Caco-2 (cell line): ENCODE measurements at regions not wholly inside any gene's neighbourhood (a gene's known extent, or its start where the extent isn't known, plus 50 kb on each side); places are given as distances from the start of the nearest gene placed in this dataset.

Experiments
- BruUV-seq: library from RNA; stranded (reverse); fragments of 400-500 nt; replicated peaks from 2 replicates; lab custom pipeline; 2021; lab: Mats Ljungman, UMichigan
- CTCF ChIA-PET: fragments of 300-600 bp; sonication (Branson Sonifier 250); formaldehyde crosslinking; loops from one replicate; lab custom pipeline; 2022; ENCODE audit warnings: antibody characterized with exemption; lab: Charles Lee
- POLR2A ChIA-PET: fragments of 300-600 bp; sonication (Branson Sonifier 250); formaldehyde crosslinking; loops from one replicate; lab custom pipeline; 2022; ENCODE audit warnings: antibody characterized with exemption; lab: Charles Lee
- DNase-seq, 2 experiments: peaks; one replicate each; pipeline versions ENCODE4 v3.0.0 to v3.0.0-alpha.2; 2020 to 2022
- H3K27me3 ChIP-seq: replicated peaks from 2 replicates; pipeline ENCODE4 v1.6.0; 2011; ENCODE audit warnings: low read length; ENCODE audit not compliant: control insufficient read depth, insufficient read depth
- H3K36me3 ChIP-seq: 2 replicates; pipeline ENCODE4 v1.5.1; 2011; ENCODE audit warnings: low read length; ENCODE audit not compliant: control insufficient read depth, insufficient read depth
- H3K4me1 ChIP-seq: fragments of 250-450 bp; sonication (Bioruptor Pico); 2 replicates; pipeline ENCODE4 v1.5.1; 2020; ENCODE audit warnings: mild to moderate bottlenecking
- H3K4me3 ChIP-seq: 2 replicates; pipeline ENCODE4 v1.5.1; 2011; ENCODE audit warnings: low read depth, mild to moderate bottlenecking, control low read depth, low read length
- H3K9me3 ChIP-seq: fragments of 250-450 bp; sonication (Bioruptor Pico); 2 replicates; pipeline ENCODE4 v1.5.1; 2020; ENCODE audit warnings: mild to moderate bottlenecking, moderate library complexity
- H3K27ac Mint-ChIP-seq: one replicate; pipeline ENCODE4 v1.8.0; 2022; ENCODE audit warnings: mixed read lengths; ENCODE audit not compliant: unreplicated experiment
- H3K27me3 Mint-ChIP-seq: one replicate; pipeline ENCODE4 v1.8.0; 2022; ENCODE audit warnings: mixed read lengths; ENCODE audit not compliant: insufficient read depth, unreplicated experiment
- H3K36me3 Mint-ChIP-seq: one replicate; pipeline ENCODE4 v1.8.0; 2022; ENCODE audit warnings: mild to moderate bottlenecking, mixed read lengths; ENCODE audit not compliant: insufficient read depth, unreplicated experiment
- H3K4me1 Mint-ChIP-seq: one replicate; pipeline ENCODE4 v1.8.0; 2022; ENCODE audit warnings: low read depth, mixed read lengths; ENCODE audit not compliant: unreplicated experiment
- H3K4me3 Mint-ChIP-seq: one replicate; pipeline ENCODE4 v1.8.0; 2022; ENCODE audit warnings: mild to moderate bottlenecking, moderate library complexity, mixed read lengths; ENCODE audit not compliant: unreplicated experiment
- H3K9me3 Mint-ChIP-seq: one replicate; pipeline ENCODE4 v1.8.0; 2022; ENCODE audit warnings: mixed read lengths; ENCODE audit not compliant: unreplicated experiment
- intact Hi-C: fragments of 100-400 bp; cut with micrococcal nuclease; formaldehyde crosslinking; loops from one replicate; pipeline ENCODE4 v1.10.0; 2022; ENCODE audit not compliant: unreplicated experiment
- TF ChIP-seq, protein P1 (sequence below), 2 experiments: fragments of 200-600 bp in 1 of 2; IDR thresholded peaks; 1 replicate in 1 of 2; 2 replicates in 1 of 2; pipeline versions ENCODE4 v1.5.1 to v1.8.0; 2011 to 2022; ENCODE audit warnings: antibody characterized with exemption in 1 of 2, control low read depth in 1 of 2, inconsistent platforms in 1 of 2, low read depth in 1 of 2, low read length in 1 of 2, mild to moderate bottlenecking in 1 of 2, moderate library complexity in 1 of 2; ENCODE audit not compliant: insufficient read depth in 1 of 2, severe bottlenecking in 1 of 2, unreplicated experiment in 1 of 2

DNA sequence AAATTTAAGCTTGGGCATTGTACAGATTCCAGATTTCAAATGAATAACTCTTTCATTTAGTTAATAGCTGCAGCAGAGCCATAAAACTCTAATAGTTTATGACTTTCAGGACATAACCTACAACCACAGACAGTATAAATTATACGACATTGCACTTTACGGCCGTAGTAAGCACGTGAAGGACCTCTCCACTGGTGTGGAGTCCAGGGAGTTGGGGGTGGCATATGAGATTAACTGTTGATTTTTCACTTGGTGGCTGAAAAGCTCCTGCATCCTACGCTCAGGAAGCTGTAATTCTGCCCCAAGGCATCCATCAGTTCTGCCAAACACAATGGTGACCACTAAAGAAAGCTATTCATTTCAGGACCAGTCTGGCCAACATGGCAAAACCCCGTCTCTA, 376.2 kb downstream of the SOX11 start:
- no peaks in the 10 kb centered on the region for H3K36me3 Mint-ChIP-seq
- H3K9me3 Mint-ChIP-seq = no peaks in the 10 kb centered on the region
- CTCF ChIA-PET = no interaction called here

GRCh38 chr2:6069381-6069780, 377.2 kb downstream of the SOX11 start:
- Mint-ChIP-seq H3K27ac (no peak overlapping the region), H3K4me3 (no peak overlapping the region), H3K4me1 (no peaks in the 10 kb centered on the region), H3K36me3 (no peaks in the 10 kb centered on the region), H3K27me3 (no peaks in the 10 kb centered on the region), H3K9me3 (no peaks in the 10 kb centered on the region)
- H3K9me3 ChIP-seq = no peaks in the 10 kb centered on the region
- TF ChIP-seq, protein P1, sequence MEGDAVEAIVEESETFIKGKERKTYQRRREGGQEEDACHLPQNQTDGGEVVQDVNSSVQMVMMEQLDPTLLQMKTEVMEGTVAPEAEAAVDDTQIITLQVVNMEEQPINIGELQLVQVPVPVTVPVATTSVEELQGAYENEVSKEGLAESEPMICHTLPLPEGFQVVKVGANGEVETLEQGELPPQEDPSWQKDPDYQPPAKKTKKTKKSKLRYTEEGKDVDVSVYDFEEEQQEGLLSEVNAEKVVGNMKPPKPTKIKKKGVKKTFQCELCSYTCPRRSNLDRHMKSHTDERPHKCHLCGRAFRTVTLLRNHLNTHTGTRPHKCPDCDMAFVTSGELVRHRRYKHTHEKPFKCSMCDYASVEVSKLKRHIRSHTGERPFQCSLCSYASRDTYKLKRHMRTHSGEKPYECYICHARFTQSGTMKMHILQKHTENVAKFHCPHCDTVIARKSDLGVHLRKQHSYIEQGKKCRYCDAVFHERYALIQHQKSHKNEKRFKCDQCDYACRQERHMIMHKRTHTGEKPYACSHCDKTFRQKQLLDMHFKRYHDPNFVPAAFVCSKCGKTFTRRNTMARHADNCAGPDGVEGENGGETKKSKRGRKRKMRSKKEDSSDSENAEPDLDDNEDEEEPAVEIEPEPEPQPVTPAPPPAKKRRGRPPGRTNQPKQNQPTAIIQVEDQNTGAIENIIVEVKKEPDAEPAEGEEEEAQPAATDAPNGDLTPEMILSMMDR (IDR thresholded peaks at IDR 0.05; ENCODE audit: insufficient read depth in 1 of 2, low read depth in 1 of 2, low read length in 1 of 2, severe bottlenecking in 1 of 2, unreplicated experiment in 1 of 2) = no peak
- no peak overlapping the region for H3K4me3 ChIP-seq
- no peaks in the 10 kb centered on the region for H3K4me1 ChIP-seq
- H3K27me3 ChIP-seq = no peaks in the 10 kb centered on the region
- intact Hi-C loops = no loop called here
- H3K36me3 ChIP-seq = no peaks in the 10 kb centered on the region
- ChIA-PET POLR2A (no interaction called here), CTCF (no interaction called here)
- no TSS peak for BruUV-seq
- DNase-seq = no peak

More for the DNA sequence above, 376.2 kb downstream of the SOX11 start:
- TF ChIP-seq, protein P1 (IDR thresholded peaks at IDR 0.05; ENCODE audit: insufficient read depth in 1 of 2, low read depth in 1 of 2, low read length in 1 of 2, severe bottlenecking in 1 of 2, unreplicated experiment in 1 of 2) = no peak
- DNase-seq = no peak
- Histone ChIP-seq H3K4me1 (no peaks in the 10 kb centered on the region), H3K4me3 (no peak overlapping the region), H3K36me3 (no peaks in the 10 kb centered on the region), H3K9me3 (no peaks in the 10 kb centered on the region), H3K27me3 (no peaks in the 10 kb centered on the region)
- Mint-ChIP-seq H3K27me3 (no peaks in the 10 kb centered on the region), H3K27ac (no peak overlapping the region), H3K4me1 (no peaks in the 10 kb centered on the region), H3K4me3 (no peak overlapping the region)
- POLR2A ChIA-PET = no interaction called here
- no TSS peak for BruUV-seq
- intact Hi-C loops = no loop called here

- no peaks in the 10 kb centered on the region for H3K4me1 Mint-ChIP-seq
- no peaks in the 10 kb centered on the region for H3K36me3 Mint-ChIP-seq
- Histone ChIP-seq H3K9me3 (no peaks in the 10 kb centered on the region), H3K27me3 (no peaks in the 10 kb centered on the region), H3K4me3 (no peak overlapping the region), H3K4me1 (no peaks in the 10 kb centered on the region), H3K36me3 (no peaks in the 10 kb centered on the region)
- ChIA-PET POLR2A (no interaction called here), CTCF (no interaction called here)
- no peaks in the 10 kb centered on the region for H3K9me3 Mint-ChIP-seq
- intact Hi-C loops = loop anchor here (1.0 kb wide), 1 partner anchor 25 kb away; no protein-coding TSS in a partner anchor
- no TSS peak for BruUV-seq
- H3K27ac Mint-ChIP-seq = no peak overlapping the region
- H3K4me3 Mint-ChIP-seq = no peak overlapping the region
- no peak for DNase-seq
- no peaks in the 10 kb centered on the region for H3K27me3 Mint-ChIP-seq
- TF ChIP-seq, protein P1 (IDR thresholded peaks at IDR 0.05; ENCODE audit: insufficient read depth in 1 of 2, low read depth in 1 of 2, low read length in 1 of 2, severe bottlenecking in 1 of 2, unreplicated experiment in 1 of 2) = no peak
Measured at GRCh38 chr2:6071519-6071918, 379.3 kb downstream of the SOX11 start.
